ENCODE measurements at regions not wholly inside any gene's neighbourhood (a gene's known extent, or its start where the extent isn't known, plus 50 kb on each side); places are given as distances from the start of the nearest gene placed in this dataset.

- no CpG with 5 or more reads among the region's 1 CpG for WGBS (ENCODE audit: extremely low coverage, insufficient read length, low lambda C conversion rate)
- Histone ChIP-seq H3K4me2 (ENCODE audit: insufficient read depth, insufficient read length, low read length) (no peak overlapping the region), H4K5ac (ENCODE audit: insufficient read length, low read depth, low read length) (no peak overlapping the region), H2BK12ac (ENCODE audit: insufficient read length, low read depth, low read length) (no peak overlapping the region), H3K56ac (ENCODE audit: insufficient read length, low read depth, low read length) (no peak overlapping the region), H3K9me3 (ENCODE audit: control insufficient read depth, low read depth, low read length) (peaks cover 6% of the 10 kb centered on the region), H3K79me2 (ENCODE audit: insufficient read depth, low read length) (no peaks in the 10 kb centered on the region), H2AK5ac (ENCODE audit: insufficient read length, low read length) (no peak overlapping the region), H4K20me1 (ENCODE audit: control insufficient read depth, insufficient read depth, insufficient read length) (no peaks in the 10 kb centered on the region), H3K18ac (ENCODE audit: insufficient read length, low read depth, low read length) (no peak overlapping the region), H3K23ac (ENCODE audit: insufficient read length, low read depth, low read length) (no peak overlapping the region), H4K8ac (replicated peaks; ENCODE audit: insufficient read length, low read depth, low read length) (no peak overlapping the region), H3K23me2 (ENCODE audit: insufficient read length, low read depth, low read length, poor library complexity, severe bottlenecking) (no peaks in the 10 kb centered on the region), H3K4ac (ENCODE audit: low read depth, low read length) (no peak overlapping the region), H2BK5ac (ENCODE audit: insufficient read length, low read length) (no peak overlapping the region), H3K14ac (ENCODE audit: insufficient read depth, low read length) (no peak overlapping the region), H3K79me1 (ENCODE audit: insufficient read depth, low read depth, low read length, poor library complexity, severe bottlenecking) (no peaks in the 10 kb centered on the region), H2BK15ac (ENCODE audit: low read depth, low read length) (no peak overlapping the region), H2BK20ac (ENCODE audit: low read depth, low read length, poor library complexity, severe bottlenecking) (no peak overlapping the region), H4K91ac (ENCODE audit: insufficient read length, low read depth, low read length) (no peak overlapping the region), H2BK120ac (ENCODE audit: low read depth, low read length, poor library complexity, severe bottlenecking) (no peak overlapping the region), H3K4me1 (ENCODE audit: insufficient read depth, low read length) (no peaks in the 10 kb centered on the region), H2AFZ (ENCODE audit: low read length) (no peak overlapping the region), H3K9ac (ENCODE audit: extremely low read depth, insufficient read length, low read length) (no peak overlapping the region), H3T11ph (ENCODE audit: low read length) (no peak overlapping the region), H3K27ac (ENCODE audit: insufficient read length, low read depth, low read length) (no peak overlapping the region), H3K27me3 (ENCODE audit: insufficient read depth, low read length) (no peaks in the 10 kb centered on the region)
- no peaks in the 10 kb centered on the region for H3K4me1 Mint-ChIP-seq
- H3K36me3 Mint-ChIP-seq (ENCODE audit: insufficient read depth in 1 of 3, low read depth in 3 of 3), result peaks cover 5 to 10% (median 8%) of the 10 kb centered on the region in 3 experiments; a peak in 6 of 7 replicates
- no peak overlapping the region for H3K27ac Mint-ChIP-seq
- H3K27me3 Mint-ChIP-seq (ENCODE audit: low read depth), result no peaks in the 10 kb centered on the region; the same call in 1 of the 2 replicates
- no peak for TF ChIP-seq CTCF (conservative IDR thresholded peaks at IDR 0.05)
- H3K9me3 Mint-ChIP-seq, result peaks cover 65 to 79% of the 10 kb centered on the region in 2 experiments
- H3K4me3 Mint-ChIP-seq, result no peak overlapping the region
- no peak for DNase-seq
Measured at GRCh38 chrX:82196866-82197265, 995.0 kb downstream of the SH3BGRL start.

Data from H9 (cell line).